Thymus (tissue), 11 donors: ENCODE measurements at regions not wholly inside any gene's neighbourhood (a gene's known extent, or its start where the extent isn't known, plus 50 kb on each side); places are given as distances from the start of the nearest gene placed in this dataset.

Experiments used
- DNase-seq, 9 donors: peaks; one replicate each; pipeline ENCODE4 v3.0.0-alpha.2; 2013; ENCODE audit warnings: low spot score in 9 of 9, low read depth in 6 of 9, missing footprints in 1 of 9
- H3K27ac ChIP-seq, 2 donors: one replicate each; pipeline ENCODE4 v1.5.1; 2013; ENCODE audit warnings: control low read depth in 1 of 2, low read depth in 1 of 2, low read length in 1 of 2, mild to moderate bottlenecking in 1 of 2, moderate library complexity in 1 of 2
- H3K27me3 ChIP-seq, 2 donors: one replicate each; pipeline ENCODE4 v1.5.1; 2013; ENCODE audit warnings: low read length in 1 of 2; ENCODE audit not compliant: control insufficient read depth in 2 of 2, insufficient read depth in 1 of 2
- H3K36me3 ChIP-seq, 2 donors: one replicate each; pipeline ENCODE4 v1.5.1; 2013; ENCODE audit warnings: low read length in 1 of 2, mild to moderate bottlenecking in 1 of 2, moderate library complexity in 1 of 2; ENCODE audit not compliant: control insufficient read depth in 2 of 2, insufficient read depth in 2 of 2
- H3K4me1 ChIP-seq, 2 donors: one replicate each; pipeline ENCODE4 v1.5.1; 2013; ENCODE audit warnings: low read length in 2 of 2; ENCODE audit not compliant: control insufficient read depth in 2 of 2, insufficient read depth in 2 of 2
- H3K4me3 ChIP-seq, 2 donors: one replicate each; pipeline ENCODE4 v1.5.1; 2013; ENCODE audit warnings: low read length in 2 of 2, control low read depth in 1 of 2, mild to moderate bottlenecking in 1 of 2
- H3K9me3 ChIP-seq, 2 donors: one replicate each; pipeline ENCODE4 v1.5.1; 2013; ENCODE audit warnings: low read length in 1 of 2, mild to moderate bottlenecking in 1 of 2; ENCODE audit not compliant: control insufficient read depth in 2 of 2, insufficient read depth in 1 of 2
- WGBS: extraction: QIAGEN DNeasy Blood & Tissue Kit; methylation state at CpG from one replicate; pipeline ENCODE4 v1.1.7; 2013; 5-methylcytosine and 5-hydroxymethylcytosine counted together
- donor health status: healthy.

DNA sequence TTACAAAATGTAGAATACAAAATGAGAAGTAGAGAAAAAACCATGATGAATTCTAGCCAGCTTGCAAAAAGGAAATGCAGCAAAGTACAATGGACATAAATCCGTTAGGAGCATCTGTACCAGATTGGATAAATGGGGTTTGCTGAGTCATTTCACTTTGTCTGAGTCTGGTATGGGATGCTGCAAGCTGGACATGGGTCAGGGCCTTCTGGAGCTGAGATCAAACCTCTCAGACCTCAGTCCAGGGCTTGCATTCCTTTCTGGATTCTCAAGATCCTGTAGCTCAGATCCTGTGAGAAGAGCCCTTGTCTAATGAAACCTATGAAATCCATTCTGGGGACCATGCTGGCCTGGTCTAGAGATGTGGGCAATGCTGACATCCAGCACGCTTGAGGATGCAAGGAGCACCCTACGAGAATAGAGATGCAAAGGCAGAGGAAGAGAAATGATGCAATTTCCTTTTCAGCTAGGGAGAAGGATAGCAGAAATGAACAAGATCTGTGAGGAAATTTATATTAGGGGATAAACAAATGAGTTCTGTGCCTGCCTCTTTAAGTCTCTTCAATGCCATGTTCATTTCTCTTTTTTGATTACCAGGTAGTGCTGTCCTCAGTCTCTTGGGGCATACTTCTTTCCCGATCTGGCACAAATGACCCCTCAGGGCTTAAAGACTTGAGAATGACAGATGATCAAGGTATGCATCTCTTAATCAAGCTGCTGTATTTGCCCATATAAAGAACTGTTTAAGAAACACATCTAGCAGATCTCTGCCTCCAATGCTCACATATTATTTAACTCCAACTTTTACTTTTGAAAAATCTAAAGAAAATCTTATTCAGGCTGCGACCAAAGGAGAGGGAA is 230.4 kb downstream of the MEIS1 start:
- Histone ChIP-seq H3K36me3 (no peaks in the 10 kb centered on the region), H3K4me1 (no peaks in the 10 kb centered on the region), H3K27me3 (no peaks in the 10 kb centered on the region), H3K27ac (no peak overlapping the region), H3K9me3 (no peaks in the 10 kb centered on the region), H3K4me3 (no peak overlapping the region)
- WGBS: 60% methylated on average over 5 of the region's 5 CpGs
- DNase-seq: no peak

DNA sequence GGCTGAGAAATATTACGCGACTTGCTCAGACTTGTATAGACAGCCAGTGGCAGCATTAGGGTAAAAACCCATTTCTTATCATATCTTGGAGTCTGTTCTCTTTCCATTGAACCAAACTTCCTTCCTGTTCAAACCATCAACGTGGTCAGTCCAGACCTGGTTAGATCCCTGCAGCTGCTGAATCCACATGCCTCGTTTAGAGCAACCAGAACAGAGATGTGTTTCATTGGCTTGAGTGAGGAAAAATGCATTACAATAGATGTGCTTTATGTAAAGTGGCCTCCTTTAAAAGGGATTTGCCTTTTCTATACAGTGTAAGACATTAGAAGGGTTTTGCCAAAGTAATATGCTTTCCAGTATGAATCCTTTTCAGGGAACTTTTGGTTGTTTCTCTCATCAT is 232.4 kb downstream of the MEIS1 start:
- Histone ChIP-seq H3K27ac (no peak overlapping the region), H3K36me3 (no peaks in the 10 kb centered on the region), H3K27me3 (no peaks in the 10 kb centered on the region), H3K9me3 (no peaks in the 10 kb centered on the region), H3K4me3 (no peak overlapping the region), H3K4me1 (no peaks in the 10 kb centered on the region)
- DNase-seq: no peak
- 48% methylated on average over 4 of the region's 4 CpGs for WGBS

GRCh38 chr2:66673286-66673685 is 238.4 kb downstream of the MEIS1 start:
- Histone ChIP-seq H3K27me3 (no peaks in the 10 kb centered on the region), H3K36me3 (no peaks in the 10 kb centered on the region), H3K4me3 (no peak overlapping the region), H3K9me3 (no peaks in the 10 kb centered on the region), H3K27ac (no peak overlapping the region), H3K4me1 (no peaks in the 10 kb centered on the region)
- DNase-seq: no peak
- 88% methylated on average over 2 of the region's 2 CpGs for WGBS

GRCh38 chr2:66674087-66674486 is 239.2 kb downstream of the MEIS1 start:
- 94% methylated on average over 1 of the region's 1 CpG for WGBS
- Histone ChIP-seq H3K27ac (no peak overlapping the region), H3K4me1 (no peaks in the 10 kb centered on the region), H3K9me3 (no peaks in the 10 kb centered on the region), H3K27me3 (no peaks in the 10 kb centered on the region), H3K36me3 (no peaks in the 10 kb centered on the region), H3K4me3 (no peak overlapping the region)
- no peak for DNase-seq

DNA sequence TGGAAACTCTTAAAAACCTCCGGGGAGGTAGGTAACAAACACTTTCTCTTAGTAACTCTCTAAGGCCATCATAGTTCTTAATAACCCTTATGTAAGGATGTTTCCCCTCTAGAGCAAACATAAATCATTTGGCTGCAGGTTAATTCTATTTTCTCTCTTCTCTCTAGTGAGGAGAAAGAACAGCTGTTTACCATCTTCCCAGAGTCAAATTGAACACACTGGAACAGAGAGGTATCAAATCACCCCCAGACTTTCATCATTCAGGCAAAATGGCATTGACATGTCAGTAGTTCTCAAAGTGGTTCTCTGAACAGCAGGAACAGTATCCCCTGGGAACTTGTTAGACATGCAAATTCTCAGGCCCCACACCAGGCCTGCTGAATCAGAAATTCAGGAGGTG is 240.7 kb downstream of the MEIS1 start:
- H3K4me3 ChIP-seq: no peak overlapping the region
- no peaks in the 10 kb centered on the region for H3K27me3 ChIP-seq
- H3K27ac ChIP-seq: no peak overlapping the region
- 91% methylated on average over 1 of the region's 1 CpG for WGBS
- no peaks in the 10 kb centered on the region for H3K36me3 ChIP-seq
- no peak for DNase-seq
- no peaks in the 10 kb centered on the region for H3K4me1 ChIP-seq
- no peaks in the 10 kb centered on the region for H3K9me3 ChIP-seq

GRCh38 chr2:66679442-66679841 is 244.5 kb downstream of the MEIS1 start:
- Histone ChIP-seq H3K27ac (no peak overlapping the region), H3K4me1 (no peaks in the 10 kb centered on the region), H3K27me3 (no peaks in the 10 kb centered on the region), H3K9me3 (no peaks in the 10 kb centered on the region), H3K36me3 (no peaks in the 10 kb centered on the region), H3K4me3 (no peak overlapping the region)
- DNase-seq: no peak
- WGBS: 93% methylated on average over 2 of the region's 2 CpGs

DNA sequence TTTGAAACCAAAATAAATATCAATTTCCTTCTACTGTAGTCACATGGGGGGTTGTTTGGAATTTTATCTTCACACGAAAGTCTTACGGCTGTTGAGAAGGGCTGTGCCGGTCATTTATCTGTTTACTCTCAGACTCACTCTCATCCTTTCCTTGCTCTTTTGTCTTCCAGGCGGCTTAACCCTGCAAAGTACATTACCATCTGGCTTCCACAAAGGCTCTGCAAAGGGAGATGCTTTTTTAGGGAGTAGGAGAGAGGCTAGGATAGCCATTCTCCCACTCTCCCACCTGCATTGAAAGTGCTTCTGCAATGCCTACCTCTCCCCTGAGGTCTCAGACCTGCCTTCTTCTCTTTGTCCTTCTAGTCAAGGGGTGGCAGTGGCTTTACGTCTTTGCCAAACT is 247.6 kb downstream of the MEIS1 start:
- Histone ChIP-seq H3K36me3 (no peaks in the 10 kb centered on the region), H3K27ac (no peak overlapping the region), H3K9me3 (no peaks in the 10 kb centered on the region), H3K27me3 (no peaks in the 10 kb centered on the region), H3K4me1 (no peaks in the 10 kb centered on the region), H3K4me3 (no peak overlapping the region)
- DNase-seq: no peak
- 97% methylated on average over 5 of the region's 5 CpGs for WGBS

DNA sequence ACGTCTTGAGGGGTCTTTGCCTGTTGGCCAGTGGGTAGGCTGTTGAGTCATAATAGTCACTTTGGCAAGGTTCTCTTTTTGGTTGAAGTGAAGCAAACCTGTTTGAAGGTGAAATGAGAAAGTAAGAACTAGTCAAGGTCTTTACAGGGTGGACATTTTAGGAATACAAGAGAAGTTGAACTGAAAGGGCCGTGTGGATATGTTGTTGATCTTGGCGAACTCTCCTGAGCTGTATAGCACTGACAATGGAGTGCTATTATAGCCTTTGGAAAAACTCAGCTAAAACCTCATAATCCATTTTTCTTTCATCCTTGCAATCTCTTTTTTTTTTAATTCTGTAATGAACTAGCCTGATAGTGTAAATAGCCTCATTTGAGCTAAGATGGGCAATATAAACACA is 248.1 kb downstream of the MEIS1 start:
- no peak overlapping the region for H3K4me3 ChIP-seq
- H3K9me3 ChIP-seq: no peaks in the 10 kb centered on the region
- H3K4me1 ChIP-seq: no peaks in the 10 kb centered on the region
- no peaks in the 10 kb centered on the region for H3K36me3 ChIP-seq
- H3K27ac ChIP-seq: no peak overlapping the region
- no peaks in the 10 kb centered on the region for H3K27me3 ChIP-seq
- DNase-seq: no peak
- WGBS: 94% methylated on average over 3 of the region's 3 CpGs

DNA sequence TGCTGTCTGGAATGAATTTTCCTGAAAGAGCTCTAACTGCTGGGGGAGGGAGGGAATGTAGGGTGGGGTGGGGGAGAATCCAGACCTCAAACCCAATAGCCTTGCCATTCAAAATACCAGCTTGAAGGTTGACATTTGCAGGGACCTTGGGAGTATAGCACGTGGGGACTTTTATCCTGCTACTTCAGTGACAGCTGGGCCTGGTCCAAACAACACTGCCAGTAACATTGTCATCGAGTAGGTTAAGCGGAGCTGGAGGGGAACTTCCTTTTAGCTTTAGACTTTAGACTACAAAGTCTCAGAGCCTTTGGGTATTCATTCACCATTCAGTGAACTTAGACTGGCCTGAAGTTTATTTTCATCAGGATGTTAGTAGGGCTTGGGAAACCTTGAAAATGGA is 248.7 kb downstream of the MEIS1 start:
- Histone ChIP-seq H3K27ac (no peak overlapping the region), H3K9me3 (no peaks in the 10 kb centered on the region), H3K27me3 (no peaks in the 10 kb centered on the region), H3K4me1 (no peaks in the 10 kb centered on the region), H3K4me3 (no peak overlapping the region), H3K36me3 (no peaks in the 10 kb centered on the region)
- WGBS: 76% methylated on average over 3 of the region's 3 CpGs
- DNase-seq: no peak
